A549 (cell line): ENCODE measurements at regions not wholly inside any gene's neighbourhood (a gene's known extent, or its start where the extent isn't known, plus 50 kb on each side); places are given as distances from the start of the nearest gene placed in this dataset.

Experiments used
- ATAC-seq, 2 experiments: fragments of 200-7000 bp in 1 of 2; fragments of >200 bp in 1 of 2; cut with Nextera tagmentation in 1 of 2; cut with Tn5 transposase in 1 of 2; 3 replicates each; pipeline versions ENCODE4 v1.8.0 to v1.9.1; 2018 to 2020; ENCODE audit warnings: mild to moderate bottlenecking in 1 of 2, moderate library complexity in 1 of 2
- CTCF ChIA-PET: fragments of 300-600 bp; sonication (Branson Sonifier 250); formaldehyde crosslinking; extraction: SDS; loops from one replicate; lab custom pipeline; 2021; ENCODE audit warnings: antibody characterized with exemption, inconsistent platforms; lab: Yijun Ruan, JAX
- POLR2A ChIA-PET: fragments of 350-600 bp; formaldehyde crosslinking; extraction: SDS; loops from one replicate; lab custom pipeline; 2021; ENCODE audit warnings: antibody characterized with exemption, inconsistent platforms; lab: Yijun Ruan, JAX
- DNase-seq, 2 experiments: peaks; one replicate each; pipeline versions ENCODE4 v3.0.0 to v3.0.0-alpha.2; 2011 to 2016; ENCODE audit warnings: low read depth in 1 of 2, low spot score in 1 of 2
- FAIRE-seq: peaks from 2 replicates; lab custom pipeline; 2011; peaks lifted over from hg19 to GRCh38; lab: Jason Lieb, UNC
- H3K27ac ChIP-seq, 2 experiments: fragments of >200 bp; sonication (Bioruptor Twin); formaldehyde crosslinking; 3 replicates each; pipeline ENCODE4 v1.5.1; 2016 to 2017
- H3K4me1 ChIP-seq: fragments of >200 bp; sonication (Bioruptor Twin); formaldehyde crosslinking; 3 replicates; pipeline ENCODE4 v1.6.1; 2016
- H3K4me2 ChIP-seq: fragments of >200 bp; sonication (Bioruptor Twin); formaldehyde crosslinking; 3 replicates; pipeline ENCODE4 v1.6.1; 2016
- H3K4me3 ChIP-seq: fragments of >200 bp; sonication (Bioruptor Twin); formaldehyde crosslinking; 3 replicates; pipeline ENCODE4 v1.5.1; 2016
- H3K9me3 ChIP-seq: fragments of >200 bp; sonication (Bioruptor Twin); formaldehyde crosslinking; 3 replicates; pipeline ENCODE4 v1.6.1; 2016
- BHLHE40 ChIP-seq: IDR thresholded peaks from 2 replicates; pipeline ENCODE4 v1.6.1; 2012; ENCODE audit warnings: low read depth, low read length, inconsistent platforms
- CBX8 ChIP-seq: fragments of 200-600 bp; sonication (generic); IDR thresholded peaks from 2 replicates; pipeline ENCODE4 v1.6.1; 2016
- CEBPB ChIP-seq, 2 experiments: fragments of >200 bp in 1 of 2; sonication (Bioruptor Twin) in 1 of 2; formaldehyde crosslinking in 1 of 2; IDR thresholded peaks; 2 replicates each; pipeline ENCODE4 v1.6.1; 2012 to 2016
- CTCF ChIP-seq: fragments of >200 bp; sonication (Bioruptor Twin); formaldehyde crosslinking; IDR thresholded peaks from 3 replicates; pipeline ENCODE4 v1.5.1; 2016
- EP300 ChIP-seq, 2 experiments: fragments of >200 bp; sonication (Bioruptor Twin); formaldehyde crosslinking; IDR thresholded peaks; 2 replicates in 1 of 2; 3 replicates in 1 of 2; pipeline ENCODE4 v1.6.1; 2016 to 2017
- ESRRA ChIP-seq: fragments of 150-350 bp; IDR thresholded peaks from 2 replicates; pipeline ENCODE4 v1.6.1; 2014; ENCODE audit warnings: mild to moderate bottlenecking, low read length, borderline replicate concordance
- FOSB ChIP-seq: fragments of 250-450 bp; sonication (Bioruptor Pico); IDR thresholded peaks from 2 replicates; pipeline ENCODE4 v1.5.0; 2020; ENCODE audit warnings: mild to moderate bottlenecking, moderate library complexity
- FOSL2 ChIP-seq, 2 experiments: fragments of 450-650 bp in 1 of 2; fragments of >200 bp in 1 of 2; sonication (Bioruptor Twin) in 1 of 2; formaldehyde crosslinking; IDR thresholded peaks; 2 replicates each; pipeline versions ENCODE4 v1.5.0 to v1.6.1; 2016 to 2020; ENCODE audit warnings: mild to moderate bottlenecking in 1 of 2, moderate library complexity in 1 of 2
- HOXA7 ChIP-seq: fragments of 250-450 bp; sonication (Bioruptor Pico); IDR thresholded peaks from 2 replicates; pipeline ENCODE4 v1.5.0; 2020; ENCODE audit warnings: mild to moderate bottlenecking, moderate library complexity
- HOXB5 ChIP-seq: fragments of 250-450 bp; sonication (Bioruptor Pico); IDR thresholded peaks from 2 replicates; pipeline ENCODE4 v1.5.0; 2020; ENCODE audit warnings: mild to moderate bottlenecking, moderate library complexity
- JUNB ChIP-seq: fragments of >200 bp; sonication (Bioruptor Twin); formaldehyde crosslinking; IDR thresholded peaks from 2 replicates; pipeline ENCODE4 v1.6.1; 2016
- KDM1A ChIP-seq: fragments of 200-600 bp; sonication (generic); IDR thresholded peaks from 2 replicates; pipeline ENCODE4 v1.6.1; 2016; ENCODE audit warnings: low read depth, mild to moderate bottlenecking
- KDM5A ChIP-seq: fragments of 200-600 bp; sonication (generic); IDR thresholded peaks from 2 replicates; pipeline ENCODE4 v1.6.1; 2016; ENCODE audit warnings: antibody characterized with exemption, mild to moderate bottlenecking
- MAFK ChIP-seq: fragments of 450-650 bp; IDR thresholded peaks from 2 replicates; pipeline ENCODE4 v1.6.1; 2014; ENCODE audit not compliant: partially characterized antibody
- MAZ ChIP-seq: fragments of 150-350 bp; IDR thresholded peaks from 2 replicates; pipeline ENCODE4 v1.6.1; 2014; ENCODE audit warnings: antibody characterized with exemption, low read depth, low read length, borderline replicate concordance
- NPAS2 ChIP-seq: fragments of 250-450 bp; sonication (Bioruptor Pico); IDR thresholded peaks from 2 replicates; pipeline ENCODE4 v1.8.0; 2022; ENCODE audit warnings: mild to moderate bottlenecking, moderate library complexity, borderline replicate concordance
- POLR2A ChIP-seq: IDR thresholded peaks from 2 replicates; pipeline ENCODE4 v1.6.1; 2012; ENCODE audit warnings: mild to moderate bottlenecking, low read length
- RAD21 ChIP-seq, 2 experiments: fragments of >200 bp in 1 of 2; sonication (Bioruptor Twin) in 1 of 2; formaldehyde crosslinking in 1 of 2; IDR thresholded peaks in 1 of 2; conservative IDR thresholded peaks in 1 of 2; 2 replicates in 1 of 2; 3 replicates in 1 of 2; pipeline ENCODE4 v1.6.1; 2012 to 2018; ENCODE audit warnings: inconsistent platforms in 1 of 2
- RARB ChIP-seq: fragments of 250-450 bp; sonication (Bioruptor Pico); IDR thresholded peaks from 2 replicates; pipeline ENCODE4 v1.8.0; 2021; ENCODE audit warnings: mild to moderate bottlenecking, moderate library complexity
- SMC3 ChIP-seq: fragments of >200 bp; sonication (Bioruptor Twin); formaldehyde crosslinking; IDR thresholded peaks from 3 replicates; pipeline ENCODE4 v1.6.1; 2018; ENCODE audit warnings: inconsistent platforms
- TP53 ChIP-seq: fragments of 250-450 bp; sonication (Bioruptor Pico); IDR thresholded peaks from 2 replicates; pipeline ENCODE4 v1.5.0; 2021; ENCODE audit warnings: mild to moderate bottlenecking, moderate library complexity
- ZC3H11A ChIP-seq: fragments of 450-650 bp; IDR thresholded peaks from 2 replicates; pipeline ENCODE4 v1.6.1; 2014; ENCODE audit warnings: antibody characterized with exemption, mild to moderate bottlenecking
- ZFP36 ChIP-seq: fragments of 450-650 bp; IDR thresholded peaks from 2 replicates; pipeline ENCODE4 v1.6.1; 2014; ENCODE audit warnings: borderline replicate concordance; ENCODE audit not compliant: partially characterized antibody
- ZSCAN20 ChIP-seq: fragments of 250-450 bp; sonication (Bioruptor Pico); IDR thresholded peaks from 2 replicates; pipeline ENCODE4 v1.8.0; 2022; ENCODE audit warnings: mild to moderate bottlenecking, moderate library complexity
- WGBS: methylation state at CpG from one replicate; pipeline ENCODE4 v1.1.6; 2017; ENCODE audit errors: missing lambda C conversion rate; 5-methylcytosine and 5-hydroxymethylcytosine counted together
- TF ChIP-seq, protein P1 (sequence below): IDR thresholded peaks from 2 replicates; pipeline ENCODE4 v1.6.1; 2012
- TF ChIP-seq, protein P2 (sequence below): fragments of 200-600 bp; sonication (generic); IDR thresholded peaks from 2 replicates; pipeline ENCODE4 v1.6.1; 2016; ENCODE audit warnings: antibody characterized with exemption, mild to moderate bottlenecking, moderate library complexity

DNA sequence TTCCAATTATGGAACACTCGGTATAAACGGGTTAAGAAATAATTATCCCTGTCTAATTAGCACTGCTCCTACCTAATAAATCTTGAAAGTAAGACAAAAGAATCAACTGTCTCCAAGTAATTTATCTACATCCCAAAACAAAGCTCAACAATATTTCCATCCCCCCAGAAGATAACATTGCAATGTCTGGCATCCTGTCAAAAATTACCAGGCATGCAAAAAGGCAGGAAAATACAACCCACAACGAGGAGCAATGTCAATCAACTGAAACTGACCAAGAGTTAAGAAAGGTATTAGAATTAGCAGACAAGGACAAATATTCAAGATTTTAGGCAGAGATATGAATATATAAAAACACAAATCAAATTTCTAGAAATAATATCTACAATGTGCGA, 84.5 kb upstream of the SVIL start:
- CTCF ChIA-PET: interaction anchor here (0.9 to 3.2 kb wide), 4 partner anchors 9 to 139 kb away, joined by 3 to 11 read pairs (median 6); no protein-coding TSS in a partner anchor
- peaks cover 12% of the 10 kb centered on the region for H3K4me1 ChIP-seq
- POLR2A ChIA-PET: no interaction called here
- no peak overlapping the region for H3K4me2 ChIP-seq
- DNase-seq: no peak
- H3K27ac ChIP-seq: no peak overlapping the region
- ATAC-seq: no peak
- TF ChIP-seq KDM1A (no peak), ZFP36 (no peak), TP53 (CRISPR knock-in tag) (no peak), MAFK (no peak), POLR2A (no peak), KDM5A (no peak), SMC3 (no peak), CBX8 (no peak), FOSB (CRISPR knock-in tag) (no peak), RAD21 (conservative IDR thresholded peaks at IDR 0.05 in 1 of 2, IDR thresholded peaks at IDR 0.05 in 1 of 2) (no peak), ZC3H11A (no peak), EP300 (IDR thresholded peaks at IDR 0.05) (no peak), BHLHE40 (no peak), NPAS2 (no peak), RARB (CRISPR knock-in tag) (no peak)
- TF ChIP-seq, protein P1, sequence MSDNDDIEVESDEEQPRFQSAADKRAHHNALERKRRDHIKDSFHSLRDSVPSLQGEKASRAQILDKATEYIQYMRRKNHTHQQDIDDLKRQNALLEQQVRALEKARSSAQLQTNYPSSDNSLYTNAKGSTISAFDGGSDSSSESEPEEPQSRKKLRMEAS: no peak
- TF ChIP-seq, all 56 proteins: peak for 0
- peaks cover 18% of the 10 kb centered on the region; the same call in 2 of the 3 replicates for H3K9me3 ChIP-seq
- 69% methylated on average over 4 of the region's 4 CpGs for WGBS
- H3K4me3 ChIP-seq: no peak overlapping the region
- FAIRE-seq: no peak

DNA sequence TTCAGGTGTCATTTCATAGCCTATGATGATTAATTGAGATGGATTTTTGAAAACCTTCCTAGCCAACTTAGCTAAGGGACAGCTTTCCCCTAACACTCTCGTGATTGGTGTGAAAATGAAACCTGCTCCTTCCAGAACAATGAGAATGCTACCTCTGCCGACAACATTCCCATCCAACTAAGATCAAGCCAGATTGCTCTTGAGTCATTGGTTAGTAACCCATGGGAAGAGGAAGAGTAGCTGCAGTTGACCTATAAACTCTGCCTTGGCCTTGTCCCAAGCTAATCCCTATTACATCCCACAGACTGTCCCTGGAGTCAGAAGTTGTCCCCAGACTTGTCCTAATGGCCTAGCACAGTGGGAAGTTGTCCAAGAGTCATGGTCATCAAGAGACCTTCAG, 80.5 kb upstream of the SVIL start:
- Histone ChIP-seq H3K4me1 (peaks cover 27% of the 10 kb centered on the region), H3K4me3 (no peak overlapping the region), H3K27ac (peak overlapping the region in 1 of 2 experiments; percentile 54; a peak in 3 of 6 replicates), H3K9me3 (peaks cover 14% of the 10 kb centered on the region; the same call in 2 of the 3 replicates), H3K4me2 (peak overlapping the region; percentile 52; the same call in 1 of the 3 replicates)
- FAIRE-seq (no peak), DNase-seq (no peak), ATAC-seq (no peak)
- CTCF ChIA-PET: no interaction called here
- POLR2A ChIA-PET: no interaction called here
- no peak for TF ChIP-seq HOXB5
- TF ChIP-seq, protein P1: no peak
- no peak for TF ChIP-seq MAZ
- TF ChIP-seq CTCF: no peak
- 94% methylated on average over 2 of the region's 2 CpGs for whole genome bisulfite sequencing

DNA sequence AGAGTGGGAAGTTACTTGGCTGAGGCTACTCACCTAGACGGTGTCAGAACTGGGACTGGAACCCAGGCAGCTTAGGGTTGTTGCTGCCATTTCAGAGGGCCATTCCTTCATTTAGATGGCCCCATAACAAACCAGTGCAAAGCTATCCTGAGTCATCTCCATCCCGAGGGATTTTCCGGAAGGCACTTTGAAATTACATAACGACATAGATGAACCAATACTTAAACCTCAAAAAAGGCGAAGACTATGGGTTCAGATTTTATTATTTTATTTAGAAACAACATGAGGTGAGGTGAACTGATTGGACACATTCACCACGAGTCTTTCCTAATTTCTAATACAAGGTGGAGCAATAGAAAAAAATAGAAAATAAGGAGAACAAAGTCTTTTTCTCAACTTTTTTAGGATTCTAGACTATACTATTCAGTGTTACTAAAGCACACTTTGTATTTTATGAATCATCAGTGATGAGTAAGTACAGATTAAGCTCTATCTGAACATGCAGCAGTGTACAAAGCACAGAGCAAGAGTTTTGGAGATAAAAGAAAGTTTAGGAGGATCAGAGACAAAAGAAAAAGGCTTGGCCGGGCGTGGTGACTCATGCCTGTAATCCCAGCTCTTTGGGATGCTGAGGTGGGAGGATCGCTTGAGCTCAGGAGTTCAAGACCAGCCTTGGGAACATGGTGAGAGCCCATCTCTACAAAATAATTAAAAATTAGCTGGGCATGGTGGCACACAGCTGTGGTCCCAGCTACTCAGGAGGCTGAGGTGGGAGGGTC, 79.5 kb upstream of the SVIL start:
- peak; percentile 94 to 99 for ATAC-seq
- H3K27ac ChIP-seq: peak overlapping the region; percentile 49 to 70
- TF ChIP-seq, protein P1: peak; percentile 45; the same call in 1 of the 2 replicates
- peak; percentile 54 to 60; a peak in 3 of 4 replicates for TF ChIP-seq CEBPB (IDR thresholded peaks at IDR 0.05)
- TF ChIP-seq ZSCAN20: no peak
- no peak for TF ChIP-seq KDM5A
- no peak for TF ChIP-seq ESRRA
- TF ChIP-seq, protein P2, sequence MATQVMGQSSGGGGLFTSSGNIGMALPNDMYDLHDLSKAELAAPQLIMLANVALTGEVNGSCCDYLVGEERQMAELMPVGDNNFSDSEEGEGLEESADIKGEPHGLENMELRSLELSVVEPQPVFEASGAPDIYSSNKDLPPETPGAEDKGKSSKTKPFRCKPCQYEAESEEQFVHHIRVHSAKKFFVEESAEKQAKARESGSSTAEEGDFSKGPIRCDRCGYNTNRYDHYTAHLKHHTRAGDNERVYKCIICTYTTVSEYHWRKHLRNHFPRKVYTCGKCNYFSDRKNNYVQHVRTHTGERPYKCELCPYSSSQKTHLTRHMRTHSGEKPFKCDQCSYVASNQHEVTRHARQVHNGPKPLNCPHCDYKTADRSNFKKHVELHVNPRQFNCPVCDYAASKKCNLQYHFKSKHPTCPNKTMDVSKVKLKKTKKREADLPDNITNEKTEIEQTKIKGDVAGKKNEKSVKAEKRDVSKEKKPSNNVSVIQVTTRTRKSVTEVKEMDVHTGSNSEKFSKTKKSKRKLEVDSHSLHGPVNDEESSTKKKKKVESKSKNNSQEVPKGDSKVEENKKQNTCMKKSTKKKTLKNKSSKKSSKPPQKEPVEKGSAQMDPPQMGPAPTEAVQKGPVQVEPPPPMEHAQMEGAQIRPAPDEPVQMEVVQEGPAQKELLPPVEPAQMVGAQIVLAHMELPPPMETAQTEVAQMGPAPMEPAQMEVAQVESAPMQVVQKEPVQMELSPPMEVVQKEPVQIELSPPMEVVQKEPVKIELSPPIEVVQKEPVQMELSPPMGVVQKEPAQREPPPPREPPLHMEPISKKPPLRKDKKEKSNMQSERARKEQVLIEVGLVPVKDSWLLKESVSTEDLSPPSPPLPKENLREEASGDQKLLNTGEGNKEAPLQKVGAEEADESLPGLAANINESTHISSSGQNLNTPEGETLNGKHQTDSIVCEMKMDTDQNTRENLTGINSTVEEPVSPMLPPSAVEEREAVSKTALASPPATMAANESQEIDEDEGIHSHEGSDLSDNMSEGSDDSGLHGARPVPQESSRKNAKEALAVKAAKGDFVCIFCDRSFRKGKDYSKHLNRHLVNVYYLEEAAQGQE: no peak
- peak; percentile 88 for TF ChIP-seq FOSL2 (IDR thresholded peaks at IDR 0.05)
- TF ChIP-seq FOSL2 (CRISPR knock-in tag; IDR thresholded peaks at IDR 0.05): peak; percentile 91
- TF ChIP-seq JUNB: peak; percentile 94
- 0 out of 3 replicates have a peak, but pooled peaks have one; percentile 12 for TF ChIP-seq SMC3
- no peak for TF ChIP-seq HOXA7 (CRISPR knock-in tag)

More for the DNA sequence above, 79.5 kb upstream of the SVIL start:
- H3K4me3 ChIP-seq: no peak overlapping the region
- DNase-seq (peak; percentile 63 to 79), FAIRE-seq (peak; percentile 32)
- H3K4me1 ChIP-seq: peaks cover 27% of the 10 kb centered on the region
- H3K4me2 ChIP-seq: peak overlapping the region; percentile 52
- POLR2A ChIA-PET: interaction anchor here (0.8 to 1.4 kb wide), 3 partner anchors 22 to 55 kb away, joined by 4 to 5 read pairs (median 5); no protein-coding TSS in a partner anchor
- H3K9me3 ChIP-seq: peaks cover 4% of the 10 kb centered on the region; the same call in 1 of the 3 replicates
- CTCF ChIA-PET: interaction anchor here (0.6 to 1.5 kb wide), 6 partner anchors 13 to 627 kb away, joined by 3 read pairs; no protein-coding TSS in a partner anchor
- 20% methylated on average over 9 of the region's 9 CpGs for WGBS
